H1 (cell line): ENCODE measurements at regions not wholly inside any gene's neighbourhood (a gene's known extent, or its start where the extent isn't known, plus 50 kb on each side); places are given as distances from the start of the nearest gene placed in this dataset.

Experiments used
- CTCF ChIA-PET: fragments of 300-600 bp; sonication (Branson Sonifier 250); formaldehyde crosslinking; loops from one replicate; lab custom pipeline; 2021; ENCODE audit not compliant: partially characterized antibody; lab: Charles Lee
- POLR2A ChIA-PET: fragments of 300-600 bp; sonication (Branson Sonifier 250); formaldehyde crosslinking; loops from one replicate; lab custom pipeline; 2021; ENCODE audit warnings: inconsistent platforms; ENCODE audit not compliant: partially characterized antibody; lab: Charles Lee
- DNase-seq, 2 experiments: peaks; one replicate each; pipeline versions ENCODE4 v3.0.0 to v3.0.0-alpha.2; 2010 to 2022; ENCODE audit warnings: low spot score in 2 of 2, low read depth in 1 of 2, mixed read lengths in 1 of 2
- FAIRE-seq: peaks from 2 replicates; lab custom pipeline; 2011; peaks lifted over from hg19 to GRCh38; lab: Jason Lieb, UNC
- H2AFZ ChIP-seq: 2 replicates; pipeline ENCODE4 v1.8.1; 2012; ENCODE audit warnings: low read length, inconsistent platforms
- H2AK5ac ChIP-seq: 2 replicates; pipeline ENCODE4 v1.6.1; 2013; ENCODE audit warnings: low read depth, low read length
- H2BK120ac ChIP-seq: replicated peaks from 2 replicates; pipeline ENCODE3; 2013; ENCODE audit warnings: low read depth, low read length, inconsistent platforms
- H2BK12ac ChIP-seq: 2 replicates; pipeline ENCODE4 v1.6.1; 2013; ENCODE audit warnings: low read depth, low read length
- H2BK15ac ChIP-seq: 2 replicates; pipeline ENCODE4 v1.6.1; 2013; ENCODE audit warnings: low read length
- H2BK20ac ChIP-seq: 2 replicates; pipeline ENCODE4 v1.6.1; 2013; ENCODE audit warnings: low read length
- H2BK5ac ChIP-seq: 2 replicates; pipeline ENCODE4 v1.6.1; 2013; ENCODE audit warnings: low read depth, low read length
- H3K14ac ChIP-seq: 2 replicates; pipeline ENCODE4 v1.6.1; 2013; ENCODE audit warnings: inconsistent platforms; ENCODE audit not compliant: insufficient read length
- H3K18ac ChIP-seq: 2 replicates; pipeline ENCODE4 v1.6.1; 2013; ENCODE audit warnings: low read length; ENCODE audit errors: extremely low read depth
- H3K23ac ChIP-seq: 2 replicates; pipeline ENCODE4 v1.6.1; 2013; ENCODE audit warnings: inconsistent platforms; ENCODE audit not compliant: insufficient read length
- H3K23me2 ChIP-seq: 2 replicates; pipeline ENCODE4 v1.6.1; 2013; ENCODE audit warnings: low read depth, low read length
- H3K27ac ChIP-seq: 2 replicates; pipeline ENCODE4 v1.6.1; 2011; ENCODE audit warnings: low read depth, low read length, inconsistent platforms
- H3K27me3 ChIP-seq, 4 experiments: replicated peaks in 1 of 4; 1 replicate in 1 of 4; 2 replicates in 3 of 4; pipeline versions ENCODE4 v1.6.1 to v1.8.1; 2011 to 2013; ENCODE audit warnings: low read length in 3 of 4, mild to moderate bottlenecking in 3 of 4, inconsistent platforms in 2 of 4, mixed read lengths in 2 of 4, moderate library complexity in 1 of 4; ENCODE audit not compliant: control insufficient read depth in 3 of 4, insufficient read depth in 3 of 4; ENCODE audit errors: extremely low read depth in 1 of 4
- H3K36me3 ChIP-seq, 4 experiments: 2 replicates each; pipeline versions ENCODE4 v1.6.1 to v1.8.1; 2011 to 2013; ENCODE audit warnings: mild to moderate bottlenecking in 4 of 4, low read length in 3 of 4, moderate library complexity in 2 of 4, control low read depth in 1 of 4, inconsistent platforms in 1 of 4; ENCODE audit not compliant: insufficient read depth in 4 of 4, control insufficient read depth in 2 of 4
- H3K4ac ChIP-seq: replicated peaks from 2 replicates; pipeline ENCODE3; 2013; ENCODE audit warnings: low read length, low read depth, mixed read lengths, inconsistent platforms; ENCODE audit not compliant: insufficient read length
- H3K4me1 ChIP-seq, 4 experiments: replicated peaks in 1 of 4; 1 replicate in 1 of 4; 2 replicates in 3 of 4; pipeline versions ENCODE4 v1.6.1 to v1.8.1; 2011 to 2013; ENCODE audit warnings: low read length in 3 of 4, inconsistent platforms in 2 of 4, mixed read lengths in 1 of 4; ENCODE audit not compliant: insufficient read depth in 4 of 4, control insufficient read depth in 3 of 4
- H3K4me2 ChIP-seq, 2 experiments: 2 replicates each; pipeline versions ENCODE4 v1.6.1 to v1.8.1; 2011 to 2013; ENCODE audit warnings: low read depth in 2 of 2, low read length in 2 of 2, control low read depth in 1 of 2, inconsistent platforms in 1 of 2, mild to moderate bottlenecking in 1 of 2; ENCODE audit not compliant: insufficient read depth in 1 of 2
- H3K4me3 ChIP-seq, 4 experiments: fragments of 200-600, 300-600 bp in 1 of 4; sonication (generic), shearing (Covaris generic), sonication (Bioruptor Twin) in 1 of 4; 2 replicates each; pipeline versions ENCODE4 v1.5.1 to v1.8.1; 2011 to 2016; ENCODE audit warnings: low read length in 4 of 4, low read depth in 3 of 4, control low read depth in 2 of 4, inconsistent platforms in 2 of 4, mild to moderate bottlenecking in 2 of 4, mixed read lengths in 1 of 4, moderate library complexity in 1 of 4; ENCODE audit not compliant: insufficient read depth in 2 of 4; ENCODE audit errors: extremely low read depth in 1 of 4
- H3K56ac ChIP-seq: replicated peaks from 2 replicates; pipeline ENCODE3; 2013; ENCODE audit warnings: low read depth, mild to moderate bottlenecking, mixed read lengths, low read length, inconsistent platforms; ENCODE audit not compliant: insufficient read length
- H3K79me1 ChIP-seq: 2 replicates; pipeline ENCODE4 v1.6.1; 2013; ENCODE audit warnings: low read depth, low read length, control low read depth
- H3K79me2 ChIP-seq, 2 experiments: 2 replicates each; pipeline versions ENCODE4 v1.6.1 to v1.8.1; 2012 to 2013; ENCODE audit warnings: low read length in 2 of 2, mild to moderate bottlenecking in 2 of 2, inconsistent platforms in 1 of 2; ENCODE audit not compliant: insufficient read depth in 2 of 2, control insufficient read depth in 1 of 2
- H3K9ac ChIP-seq, 4 experiments: replicated peaks in 1 of 4; 1 replicate in 1 of 4; 2 replicates in 3 of 4; pipeline versions ENCODE4 v1.6.1 to v1.8.1; 2011 to 2013; ENCODE audit warnings: low read depth in 3 of 4, low read length in 3 of 4, control low read depth in 2 of 4, mild to moderate bottlenecking in 2 of 4, moderate library complexity in 2 of 4, inconsistent platforms in 1 of 4; ENCODE audit errors: extremely low read depth in 1 of 4
- H3K9me3 ChIP-seq, 2 experiments: 2 replicates each; pipeline versions ENCODE4 v1.6.1 to v1.8.1; 2012 to 2013; ENCODE audit warnings: mild to moderate bottlenecking in 2 of 2, moderate library complexity in 2 of 2, control low read depth in 1 of 2, inconsistent platforms in 1 of 2, low read depth in 1 of 2, low read length in 1 of 2, mixed read lengths in 1 of 2; ENCODE audit not compliant: insufficient read depth in 2 of 2
- H4K20me1 ChIP-seq, 2 experiments: replicated peaks in 1 of 2; 2 replicates each; pipeline versions ENCODE3 to v1.8.1; 2011 to 2013; ENCODE audit warnings: inconsistent platforms in 2 of 2, low read length in 2 of 2, mild to moderate bottlenecking in 1 of 2; ENCODE audit not compliant: insufficient read depth in 2 of 2, control insufficient read depth in 1 of 2
- H4K5ac ChIP-seq: 2 replicates; pipeline ENCODE4 v1.6.1; 2013; ENCODE audit warnings: low read length, low read depth, mixed read lengths, inconsistent platforms; ENCODE audit not compliant: insufficient read length
- H4K8ac ChIP-seq: 2 replicates; pipeline ENCODE4 v1.8.0; 2013; ENCODE audit warnings: mild to moderate bottlenecking, moderate library complexity, low read length, inconsistent platforms; ENCODE audit not compliant: insufficient read depth; ENCODE audit errors: extremely low read depth
- H4K91ac ChIP-seq: replicated peaks from 2 replicates; pipeline ENCODE3; 2013; ENCODE audit warnings: low read length, mixed read lengths, inconsistent platforms; ENCODE audit not compliant: insufficient read length
- BACH1 ChIP-seq: IDR thresholded peaks from 2 replicates; pipeline ENCODE4 v1.6.1; 2012; ENCODE audit warnings: low read length, improper control_type of control experiment
- HDAC2 ChIP-seq, 2 experiments: fragments of 300-600 bp in 1 of 2; sonication (generic) in 1 of 2; IDR thresholded peaks; 2 replicates each; pipeline ENCODE4 v1.6.1; 2011 to 2012; ENCODE audit warnings: low read depth in 2 of 2, low read length in 2 of 2, mild to moderate bottlenecking in 2 of 2, moderate library complexity in 2 of 2, borderline replicate concordance in 1 of 2, inconsistent platforms in 1 of 2
- KDM5A ChIP-seq: fragments of 200-600 bp; IDR thresholded peaks from 2 replicates; pipeline ENCODE4 v1.7.1; 2012; ENCODE audit warnings: mild to moderate bottlenecking, low read length, inconsistent platforms, mixed read lengths
- POLR2A ChIP-seq, 2 experiments: IDR thresholded peaks; 1 replicate in 1 of 2; 2 replicates in 1 of 2; pipeline ENCODE4 v1.6.1; 2011; ENCODE audit warnings: low read depth in 2 of 2, low read length in 2 of 2, mild to moderate bottlenecking in 2 of 2; ENCODE audit errors: control extremely low read depth in 1 of 2
- SAP30 ChIP-seq: fragments of 300-600 bp; sonication (generic); IDR thresholded peaks from 2 replicates; pipeline ENCODE4 v1.7.1; 2012; ENCODE audit warnings: low read length, moderate library complexity, mild to moderate bottlenecking, inconsistent platforms; ENCODE audit not compliant: insufficient read depth, insufficient replicate concordance
- SIN3A ChIP-seq, 2 experiments: IDR thresholded peaks in 1 of 2; conservative IDR thresholded peaks in 1 of 2; 2 replicates each; pipeline ENCODE4 v1.6.1; 2011 to 2012; ENCODE audit warnings: low read length in 2 of 2, improper control_type of control experiment in 1 of 2, low read depth in 1 of 2, mild to moderate bottlenecking in 1 of 2
- SIRT6 ChIP-seq: IDR thresholded peaks from one replicate; pipeline ENCODE4 v1.7.1; 2012; ENCODE audit warnings: low read length, inconsistent platforms
- SRF ChIP-seq: IDR thresholded peaks from 2 replicates; pipeline ENCODE4 v1.6.1; 2011; ENCODE audit warnings: mild to moderate bottlenecking, low read depth, low read length, moderate library complexity
- WGBS, 2 experiments: shearing (Covaris generic) in 1 of 2; methylation state at CpG; one replicate each; pipeline versions ENCODE4 v1.1.6 to v1.1.7; 2013 to 2015; ENCODE audit warnings: low lambda C conversion rate in 2 of 2, mixed read lengths in 2 of 2, inconsistent platforms in 1 of 2, low coverage in 1 of 2, missing lambda C conversion rate in 1 of 2; ENCODE audit not compliant: insufficient replicate concordance in 2 of 2, insufficient coverage in 1 of 2, insufficient read length in 1 of 2; ENCODE audit errors: extremely low coverage in 1 of 2, missing lambda C conversion rate in 1 of 2; 5-methylcytosine and 5-hydroxymethylcytosine counted together

GRCh38 chr4:28256295-28256694 lies 1395.7 kb downstream of the STIM2 start:
- no peaks in the 10 kb centered on the region for H3K36me3 ChIP-seq
- POLR2A ChIA-PET = no interaction called here
- H3K27ac ChIP-seq = no peak overlapping the region
- H3K4ac ChIP-seq = no peak overlapping the region
- no peak overlapping the region for H2BK5ac ChIP-seq
- no peak overlapping the region for H2BK20ac ChIP-seq
- no peak overlapping the region for H3K23ac ChIP-seq
- H3K14ac ChIP-seq = no peak overlapping the region
- H3K27me3 ChIP-seq = no peaks in the 10 kb centered on the region
- no peaks in the 10 kb centered on the region for H3K4me1 ChIP-seq
- no peaks in the 10 kb centered on the region for H3K9me3 ChIP-seq
- no peak for FAIRE-seq
- no peak overlapping the region for H3K9ac ChIP-seq
- WGBS, 2 experiments = 0% methylated on average over 1 of the region's 1 CpG; no CpG with 5 or more reads in 1 of the 2 experiments
- no peak for TF ChIP-seq BACH1
- TF ChIP-seq POLR2A (IDR thresholded peaks at IDR 0.05; ENCODE audit: control extremely low read depth in 1 of 2, low read depth in 2 of 2, low read length in 2 of 2) = no peak
- TF ChIP-seq SIN3A (conservative IDR thresholded peaks at IDR 0.05 in 1 of 2, IDR thresholded peaks at IDR 0.05 in 1 of 2; ENCODE audit: low read depth in 1 of 2, low read length in 2 of 2) = no peak
- TF ChIP-seq SIRT6 = no peak
- no peak for TF ChIP-seq HDAC2 (IDR thresholded peaks at IDR 0.05; ENCODE audit: borderline replicate concordance in 1 of 2, low read depth in 2 of 2, low read length in 2 of 2)
- TF ChIP-seq SRF = no peak
- no peak for TF ChIP-seq KDM5A
- TF ChIP-seq SAP30 = no peak
- TF ChIP-seq, all 59 proteins: peak for 0
- Histone ChIP-seq H3K4me3 (no peak overlapping the region), H4K5ac (no peak overlapping the region), H3K4me2 (no peak overlapping the region), H3K79me1 (no peaks in the 10 kb centered on the region), H2BK15ac (no peak overlapping the region), H2BK12ac (no peak overlapping the region), H2BK120ac (no peak overlapping the region), H3K18ac (no peak overlapping the region), H3K56ac (no peak overlapping the region), H4K20me1 (no peaks in the 10 kb centered on the region), H3K79me2 (no peaks in the 10 kb centered on the region), H4K91ac (no peak overlapping the region), H2AFZ (no peak overlapping the region), H4K8ac (no peak overlapping the region), H2AK5ac (no peak overlapping the region), H3K23me2 (no peaks in the 10 kb centered on the region)
- no peak for DNase-seq
- CTCF ChIA-PET = interaction anchor here (0.5 kb wide), 1 partner anchor 34 kb away, joined by 3 read pairs; no protein-coding TSS in a partner anchor
